HepG2 (cell line): ENCODE measurements at regions not wholly inside any gene's neighbourhood (a gene's known extent, or its start where the extent isn't known, plus 50 kb on each side); places are given as distances from the start of the nearest gene placed in this dataset.

ENCODE experiments used
- ATAC-seq: fragments of 200-7000 bp; cut with Tn5 transposase; 3 replicates; pipeline ENCODE4 v1.9.1; 2020; ENCODE audit warnings: mild to moderate bottlenecking, moderate library complexity
- BruUV-seq: library from RNA; stranded (reverse); fragments of 400-500 nt; replicated peaks from 2 replicates; lab custom pipeline; 2021; lab: Mats Ljungman, UMichigan
- CTCF ChIA-PET: fragments of 300-600 bp; formaldehyde crosslinking; extraction: SDS; loops from one replicate; lab custom pipeline; 2021; ENCODE audit warnings: low total read pairs, inconsistent platforms, low intra/inter-chr PET ratio; lab: Yijun Ruan, JAX
- POLR2A ChIA-PET: fragments of 350-600 bp; sonication (Branson Sonifier 250); formaldehyde crosslinking; loops from one replicate; lab custom pipeline; 2020; ENCODE audit warnings: antibody characterized with exemption, inconsistent platforms; lab: Yijun Ruan, JAX
- DNase-seq: peaks from one replicate; pipeline ENCODE4 v3.0.0-alpha.2; 2015; ENCODE audit warnings: low spot score
- FAIRE-seq: peaks from 3 replicates; lab custom pipeline; 2011; peaks lifted over from hg19 to GRCh38; lab: Jason Lieb, UNC
- H2AFZ ChIP-seq: one replicate; pipeline ENCODE4 v1.6.1; 2011; ENCODE audit warnings: low read length, inconsistent platforms
- H3K27ac ChIP-seq: fragments of 300-600 bp; 3 replicates; pipeline ENCODE4 v1.8.0; 2011; ENCODE audit warnings: mixed run types, mild to moderate bottlenecking, mixed read lengths, low read length, inconsistent platforms; ENCODE audit not compliant: insufficient read depth; ENCODE audit errors: extremely low read length
- H3K27me3 ChIP-seq, 2 experiments: fragments of 200-600 bp in 1 of 2; 2 replicates in 1 of 2; 3 replicates in 1 of 2; pipeline versions ENCODE4 v1.6.0 to v1.8.0; 2011; ENCODE audit warnings: low read length in 2 of 2, mild to moderate bottlenecking in 2 of 2, moderate library complexity in 2 of 2, inconsistent platforms in 1 of 2; ENCODE audit not compliant: insufficient read depth in 2 of 2, control insufficient read depth in 1 of 2
- H3K36me3 ChIP-seq, 2 experiments: fragments of 200-600 bp in 1 of 2; replicated peaks in 1 of 2; 2 replicates in 1 of 2; 3 replicates in 1 of 2; pipeline versions ENCODE4 v1.5.1 to v1.8.0; 2011; ENCODE audit warnings: low read length in 2 of 2, inconsistent platforms in 1 of 2; ENCODE audit not compliant: insufficient read depth in 2 of 2, control insufficient read depth in 1 of 2
- H3K4me1 ChIP-seq: 2 replicates; pipeline ENCODE4 v1.5.1; 2012; ENCODE audit warnings: low read length, inconsistent platforms; ENCODE audit not compliant: insufficient read depth
- H3K4me2 ChIP-seq: 2 replicates; pipeline ENCODE4 v1.6.0; 2011; ENCODE audit warnings: low read depth, low read length, inconsistent platforms
- H3K4me3 ChIP-seq, 3 experiments: fragments of 200-600 bp in 1 of 3; sonication (generic), shearing (Covaris generic) in 1 of 3; replicated peaks in 1 of 3; 2 replicates each; pipeline ENCODE4 v1.5.1; 2011 to 2016; ENCODE audit warnings: low read length in 3 of 3, inconsistent platforms in 2 of 3, low read depth in 2 of 3, mild to moderate bottlenecking in 2 of 3, control low read depth in 1 of 3, mixed read lengths in 1 of 3; ENCODE audit not compliant: insufficient read depth in 1 of 3
- H3K79me2 ChIP-seq: one replicate; pipeline ENCODE4 v1.6.1; 2011; ENCODE audit warnings: low read length, inconsistent platforms; ENCODE audit not compliant: insufficient read depth
- H3K9ac ChIP-seq: 2 replicates; pipeline ENCODE4 v1.6.0; 2011; ENCODE audit warnings: mild to moderate bottlenecking, low read depth, low read length, inconsistent platforms; ENCODE audit not compliant: insufficient read depth
- H3K9me3 ChIP-seq: 2 replicates; pipeline ENCODE4 v1.5.1; 2012; ENCODE audit warnings: mild to moderate bottlenecking, low read length
- H4K20me1 ChIP-seq: 2 replicates; pipeline ENCODE4 v1.6.0; 2011; ENCODE audit warnings: inconsistent platforms, mild to moderate bottlenecking, low read length, moderate library complexity; ENCODE audit not compliant: insufficient read depth
- CREB3 ChIP-seq: sonication (generic); formaldehyde crosslinking; IDR thresholded peaks from 2 replicates; pipeline ENCODE4 v1.5.0; 2020; ENCODE audit warnings: missing genetic modification reagents
- CSRNP2 ChIP-seq: sonication (generic); formaldehyde crosslinking; conservative IDR thresholded peaks from 2 replicates; pipeline ENCODE4 v1.8.0; 2022; ENCODE audit warnings: low read depth, missing genetic modification reagents
- KDM4B ChIP-seq: sonication (generic); formaldehyde crosslinking; IDR thresholded peaks from 2 replicates; pipeline ENCODE4 v1.4.0; 2020; ENCODE audit warnings: missing genetic modification reagents
- MTA3 ChIP-seq: sonication (generic); formaldehyde crosslinking; IDR thresholded peaks from 2 replicates; pipeline ENCODE4 v1.4.0; 2020; ENCODE audit warnings: missing genetic modification reagents
- MYC ChIP-seq: sonication (generic); formaldehyde crosslinking; IDR thresholded peaks from 2 replicates; pipeline ENCODE4 v1.9.0; 2021; ENCODE audit warnings: missing genetic modification reagents, borderline replicate concordance
- REL ChIP-seq: sonication (generic); formaldehyde crosslinking; conservative IDR thresholded peaks from 2 replicates; pipeline ENCODE4 v1.8.0; 2022; ENCODE audit warnings: mild to moderate bottlenecking, missing genetic modification reagents, moderate library complexity
- SNAPC2 ChIP-seq: sonication (generic); formaldehyde crosslinking; IDR thresholded peaks from 2 replicates; pipeline ENCODE4 v1.8.1; 2022; ENCODE audit warnings: mild to moderate bottlenecking, missing genetic modification reagents
- TBX2 ChIP-seq: sonication (generic); formaldehyde crosslinking; IDR thresholded peaks from 2 replicates; pipeline ENCODE4 v1.5.0; 2020; ENCODE audit warnings: missing genetic modification reagents, mild to moderate bottlenecking, borderline replicate concordance
- ZNF678 ChIP-seq: sonication (generic); formaldehyde crosslinking; IDR thresholded peaks from 2 replicates; pipeline ENCODE4 v1.4.0; 2020; ENCODE audit warnings: mild to moderate bottlenecking, missing genetic modification reagents
- ZNF7 ChIP-seq: IDR thresholded peaks from 2 replicates; pipeline ENCODE4 v1.6.1; 2016; ENCODE audit warnings: missing biosample characterization, missing genetic modification reagents
- ZNF776 ChIP-seq: sonication (generic); formaldehyde crosslinking; IDR thresholded peaks from 2 replicates; pipeline ENCODE4 v1.4.0; 2020; ENCODE audit warnings: mild to moderate bottlenecking, missing genetic modification reagents
- whole genome bisulfite sequencing: methylation state at CpG from one replicate; pipeline ENCODE4 v1.1.6; 2017; ENCODE audit warnings: low lambda C conversion rate; 5-methylcytosine and 5-hydroxymethylcytosine counted together
- in situ Hi-C: cut with HindIII; loops from 2 replicates; pipeline ENCODE4 v1.10.0; 2017; ENCODE audit warnings: low pct_unique_long_range_greater_than_20kb; ENCODE audit not compliant: extremely low pct_ligation_motif_present
- intact Hi-C: fragments of 100-400 bp; cut with micrococcal nuclease; formaldehyde crosslinking; loops from one replicate; pipeline ENCODE4 v1.10.0; 2022; ENCODE audit not compliant: unreplicated experiment

GRCh38 chr17:70327279-70327678, 157.9 kb downstream of the KCNJ2 start:
- intact Hi-C loops (no loop called here), in situ Hi-C loops (no loop called here)
- Histone ChIP-seq H3K4me3 (no peak overlapping the region), H3K4me1 (no peaks in the 10 kb centered on the region), H3K9ac (no peak overlapping the region), H2AFZ (no peak overlapping the region), H3K79me2 (no peaks in the 10 kb centered on the region), H3K4me2 (no peak overlapping the region), H3K36me3 (no peaks in the 10 kb centered on the region), H3K27ac (no peak overlapping the region), H4K20me1 (no peaks in the 10 kb centered on the region), H3K9me3 (peaks cover 91% of the 10 kb centered on the region), H3K27me3 (no peaks in the 10 kb centered on the region)
- no peak for TF ChIP-seq ZNF7 (CRISPR knock-in tag)
- TF ChIP-seq REL = no peak
- TF ChIP-seq MTA3 (CRISPR knock-in tag) = no peak
- no peak for TF ChIP-seq CSRNP2 (CRISPR knock-in tag)
- TF ChIP-seq KDM4B (CRISPR knock-in tag) = no peak
- TF ChIP-seq TBX2 (CRISPR knock-in tag) = no peak
- TF ChIP-seq SNAPC2 (CRISPR knock-in tag) = no peak
- no peak for TF ChIP-seq CREB3 (CRISPR knock-in tag)
- TF ChIP-seq MYC (CRISPR knock-in tag) = no peak
- no peak for TF ChIP-seq ZNF678 (CRISPR knock-in tag)
- no peak for TF ChIP-seq ZNF776
- ChIA-PET POLR2A (no interaction called here), CTCF (no interaction called here)
- no TSS peak for BruUV-seq
- ATAC-seq = no peak
- DNase-seq = no peak
- FAIRE-seq = no peak
- 0% methylated on average over 1 of the region's 1 CpG for WGBS
